LNCaP clone FGC (cell line): ENCODE measurements at regions not wholly inside any gene's neighbourhood (a gene's known extent, or its start where the extent isn't known, plus 50 kb on each side); places are given as distances from the start of the nearest gene placed in this dataset.

ENCODE experiments used
- DNase-seq: peaks from one replicate; pipeline ENCODE4 v3.0.0-alpha.2; 2011; ENCODE audit warnings: low read depth
- H3K4me3 ChIP-seq: 2 replicates; pipeline ENCODE4 v1.5.1; 2011; ENCODE audit warnings: mild to moderate bottlenecking, low read depth, low read length, control low read depth
- CTCF ChIP-seq: IDR thresholded peaks from 2 replicates; pipeline ENCODE4 v1.5.1; 2012; ENCODE audit warnings: mild to moderate bottlenecking; ENCODE audit not compliant: control insufficient read depth, insufficient read depth; ENCODE audit errors: extremely low read depth

GRCh38 chr18:40060562-40060961 is 1894.5 kb upstream of the PIK3C3 start:
- no peak for DNase-seq
- no peak overlapping the region for H3K4me3 ChIP-seq
- no peak for TF ChIP-seq CTCF

- DNase-seq = no peak
- H3K4me3 ChIP-seq = no peak overlapping the region
- no peak for TF ChIP-seq CTCF
These were observed 1896.0 kb upstream of the PIK3C3 start for GRCh38 chr18:40058811-40059570.

DNA sequence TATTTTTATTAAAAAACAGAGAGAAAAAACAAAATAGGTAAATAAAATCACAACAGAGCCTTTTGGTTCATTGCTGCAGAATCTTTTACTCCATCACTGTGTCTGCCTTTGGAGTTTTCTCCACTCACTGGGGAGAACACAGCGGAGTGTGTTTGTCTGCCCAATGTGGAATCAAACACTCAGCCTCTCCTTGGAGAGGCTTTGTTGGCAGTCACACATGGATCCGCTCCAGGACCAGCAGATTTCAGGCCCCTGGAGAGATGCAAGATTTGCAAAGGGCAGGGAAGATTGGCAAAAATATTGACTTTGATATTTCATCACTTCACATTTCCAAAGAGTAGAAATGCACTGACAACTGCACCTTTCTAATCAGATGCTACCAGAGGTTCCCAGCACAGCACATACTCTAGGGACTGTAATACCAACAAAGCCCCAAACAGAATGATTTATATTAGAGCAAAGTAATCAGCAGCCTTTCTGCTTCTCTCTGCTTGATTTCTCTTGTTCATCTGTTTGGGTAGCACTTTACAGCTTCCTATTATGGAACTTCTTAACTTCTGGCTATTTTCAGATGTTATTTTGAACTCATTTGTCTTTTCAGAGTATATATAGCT is 1898.8 kb upstream of the PIK3C3 start:
- no peak for DNase-seq
- H3K4me3 ChIP-seq = no peak overlapping the region
- TF ChIP-seq CTCF = no peak

DNA sequence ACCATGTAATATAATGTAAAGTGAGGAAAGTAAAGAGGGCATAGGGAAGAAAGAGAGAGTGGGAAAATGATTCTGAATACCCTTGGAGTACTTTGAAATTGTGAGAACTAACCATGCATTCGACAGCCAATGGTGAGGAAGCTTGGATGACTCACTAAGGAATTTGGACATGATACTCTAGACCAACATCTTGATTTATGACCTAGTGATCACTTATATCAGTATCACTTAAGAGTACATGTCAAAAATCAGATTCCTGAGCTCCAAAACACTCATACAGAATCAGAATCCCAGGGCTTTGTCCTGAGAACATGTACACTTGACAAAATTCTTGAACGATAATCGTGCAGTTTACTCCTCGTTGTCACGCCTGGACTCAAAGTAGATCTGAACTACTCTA is 1899.8 kb upstream of the PIK3C3 start:
- no peak for TF ChIP-seq CTCF
- DNase-seq = no peak
- H3K4me3 ChIP-seq = no peak overlapping the region

- TF ChIP-seq CTCF = no peak
- no peak for DNase-seq
These were observed 1905.3 kb upstream of the PIK3C3 start for GRCh38 chr18:40049716-40050115.

DNA sequence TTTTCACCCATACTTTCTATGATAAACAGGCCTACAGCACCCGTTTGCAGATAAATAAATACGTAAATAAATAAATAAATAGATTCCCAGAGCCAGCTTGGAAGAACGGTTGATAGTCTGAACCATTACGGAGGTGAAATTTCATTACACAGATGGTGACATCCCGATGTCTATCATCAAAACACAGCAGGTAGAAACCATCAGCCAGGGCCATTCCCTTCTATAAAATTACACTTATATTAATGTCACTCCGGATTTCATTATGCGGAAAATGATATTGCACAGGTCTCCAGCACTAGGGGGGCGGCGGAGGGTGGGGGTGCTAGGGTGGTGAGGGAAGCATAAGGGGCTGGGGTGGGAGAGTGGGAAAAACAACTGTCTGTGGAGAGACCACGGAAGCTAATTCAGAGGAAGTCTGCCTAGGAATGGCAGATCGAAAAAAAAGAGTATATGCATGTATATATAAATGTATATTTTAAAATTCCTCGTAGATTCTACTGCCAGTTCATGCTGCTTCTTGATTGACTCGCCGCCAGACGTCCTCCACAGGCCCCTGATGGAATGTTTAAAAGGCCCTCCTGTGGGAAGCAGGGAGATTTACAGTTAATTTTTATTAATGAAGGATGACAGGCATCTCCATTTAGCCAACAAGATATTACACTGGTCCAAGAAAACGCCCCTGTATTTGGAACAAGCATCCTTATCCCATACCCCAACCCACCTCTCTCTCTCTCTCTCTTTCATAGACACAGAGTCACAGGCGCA is 1906.0 kb upstream of the PIK3C3 start:
- TF ChIP-seq CTCF = no peak
- DNase-seq = no peak
- H3K4me3 ChIP-seq = no peak overlapping the region

More at GRCh38 chr18:40049716-40050115, 1905.3 kb upstream of the PIK3C3 start:
- no peak overlapping the region for H3K4me3 ChIP-seq
